SK-N-SH treated with all-trans-retinoic acid at 6 μM for 48 hours (cell line): ENCODE measurements at regions not wholly inside any gene's neighbourhood (a gene's known extent, or its start where the extent isn't known, plus 50 kb on each side); places are given as distances from the start of the nearest gene placed in this dataset.

Experiments used
- CSDC2 ChIP-seq: fragments of 250-450 bp; sonication (Bioruptor Pico); IDR thresholded peaks from 2 replicates; pipeline ENCODE4 v1.5.0; 2020; ENCODE audit warnings: mild to moderate bottlenecking, moderate library complexity
- SNAI2 ChIP-seq: fragments of 250-450 bp; sonication (Bioruptor Pico); IDR thresholded peaks from 2 replicates; pipeline ENCODE4 v1.5.0; 2020; ENCODE audit warnings: mild to moderate bottlenecking, moderate library complexity
- ZNF565 ChIP-seq: fragments of 450-650 bp; formaldehyde crosslinking; conservative IDR thresholded peaks from 2 replicates; pipeline ENCODE4 v1.5.0; 2020; ENCODE audit warnings: low read depth, mild to moderate bottlenecking, moderate library complexity

GRCh38 chr3:69594286-69594685 lies 145.0 kb upstream of the MITF start:
- no peak for TF ChIP-seq SNAI2 (CRISPR knock-in tag)
- no peak for TF ChIP-seq ZNF565
- TF ChIP-seq CSDC2 (CRISPR knock-in tag), result no peak
